GM12875 (cell line): ENCODE measurements at regions not wholly inside any gene's neighbourhood (a gene's known extent, or its start where the extent isn't known, plus 50 kb on each side); places are given as distances from the start of the nearest gene placed in this dataset.

Experiments
- H3K4me3 ChIP-seq: one replicate; pipeline ENCODE4 v1.5.1; 2011; ENCODE audit warnings: low read depth, low read length, control low read depth
- CTCF ChIP-seq: IDR thresholded peaks from 2 replicates; pipeline ENCODE4 v1.5.1; 2011; ENCODE audit warnings: low read depth, mild to moderate bottlenecking, control low read depth, inconsistent platforms, low read length, moderate library complexity, borderline replicate concordance; ENCODE audit not compliant: insufficient read depth

GRCh38 chr9:89655990-89656657, 51.3 kb downstream of the GADD45G start:
- TF ChIP-seq CTCF: no peak
- no peak overlapping the region for H3K4me3 ChIP-seq

GRCh38 chr9:89657295-89657694, 52.5 kb downstream of the GADD45G start:
- TF ChIP-seq CTCF: no peak
- no peak overlapping the region for H3K4me3 ChIP-seq

- no peak for TF ChIP-seq CTCF
- no peak overlapping the region for H3K4me3 ChIP-seq
These were observed 53.0 kb downstream of the GADD45G start for GRCh38 chr9:89657765-89658164.

- H3K4me3 ChIP-seq: no peak overlapping the region
- TF ChIP-seq CTCF: no peak
These were observed 53.6 kb downstream of the GADD45G start for GRCh38 chr9:89658401-89658800.

GRCh38 chr9:89658931-89659330, 54.1 kb downstream of the GADD45G start:
- H3K4me3 ChIP-seq: no peak overlapping the region
- no peak for TF ChIP-seq CTCF

GRCh38 chr9:89659473-89659872, 54.7 kb downstream of the GADD45G start:
- H3K4me3 ChIP-seq: no peak overlapping the region
- no peak for TF ChIP-seq CTCF

- no peak for TF ChIP-seq CTCF
These were observed 55.3 kb downstream of the GADD45G start for GRCh38 chr9:89659891-89660685.

More at GRCh38 chr9:89659891-89660685, 55.3 kb downstream of the GADD45G start:
- no peak overlapping the region for H3K4me3 ChIP-seq
